Hepatocyte (in vitro differentiated cells): ENCODE measurements at regions not wholly inside any gene's neighbourhood (a gene's known extent, or its start where the extent isn't known, plus 50 kb on each side); places are given as distances from the start of the nearest gene placed in this dataset.

ENCODE experiments used
- DNase-seq: peaks from one replicate; pipeline ENCODE4 v3.0.0-alpha.2; 2016; ENCODE audit warnings: low spot score
- H2AFZ ChIP-seq: fragments of 200-600 bp; sonication (generic); 2 replicates; pipeline ENCODE4 v1.6.0; 2016; ENCODE audit warnings: antibody characterized with exemption, mild to moderate bottlenecking
- H3K27ac ChIP-seq: fragments of 200-600 bp; sonication (generic); 2 replicates; pipeline ENCODE4 v1.5.1; 2016; ENCODE audit warnings: mild to moderate bottlenecking
- H3K27me3 ChIP-seq: fragments of 200-600 bp; sonication (generic); 2 replicates; pipeline ENCODE4 v1.6.1; 2016
- H3K36me3 ChIP-seq: fragments of 200-600 bp; sonication (generic); replicated peaks from 2 replicates; pipeline ENCODE4 v1.5.1; 2016; ENCODE audit warnings: low read depth; ENCODE audit not compliant: insufficient read depth
- H3K4me1 ChIP-seq: fragments of 200-600 bp; sonication (generic); 2 replicates; pipeline ENCODE4 v1.5.1; 2016; ENCODE audit warnings: mild to moderate bottlenecking, moderate library complexity; ENCODE audit not compliant: insufficient read depth
- H3K4me2 ChIP-seq: fragments of 200-600 bp; sonication (generic); 2 replicates; pipeline ENCODE4 v1.6.0; 2016
- H3K4me3 ChIP-seq: fragments of 200-600 bp; sonication (generic); 2 replicates; pipeline ENCODE4 v1.5.1; 2016; ENCODE audit warnings: mild to moderate bottlenecking
- H3K79me2 ChIP-seq: fragments of 200-600 bp; sonication (generic); 2 replicates; pipeline ENCODE4 v1.6.0; 2017; ENCODE audit warnings: mild to moderate bottlenecking
- H3K9me2 ChIP-seq: fragments of 200-600 bp; sonication (generic); replicated peaks from 2 replicates; pipeline ENCODE4 v1.6.0; 2017; ENCODE audit warnings: mild to moderate bottlenecking; ENCODE audit not compliant: insufficient read depth
- H3K9me3 ChIP-seq: fragments of 200-600 bp; sonication (generic); 2 replicates; pipeline ENCODE4 v1.5.1; 2016; ENCODE audit warnings: low read depth, mild to moderate bottlenecking
- H4K20me1 ChIP-seq: fragments of 200-600 bp; sonication (generic); 2 replicates; pipeline ENCODE4 v1.6.0; 2016; ENCODE audit warnings: mild to moderate bottlenecking; ENCODE audit not compliant: insufficient read depth, poor library complexity, severe bottlenecking
- EZH2 ChIP-seq: fragments of 200-600 bp; sonication (generic); IDR thresholded peaks from 2 replicates; pipeline ENCODE4 v1.6.1; 2016; ENCODE audit warnings: antibody characterized with exemption, mild to moderate bottlenecking, borderline replicate concordance
- EZH2phosphoT487 ChIP-seq: fragments of 200-600 bp; sonication (generic); IDR thresholded peaks from one replicate; pipeline ENCODE4 v1.6.1; 2018; ENCODE audit warnings: antibody characterized with exemption, mild to moderate bottlenecking, low read depth, moderate library complexity; ENCODE audit not compliant: unreplicated experiment, severe bottlenecking
- WGBS: methylation state at CpG from one replicate; pipeline ENCODE4 v1.1.6; 2016; ENCODE audit warnings: low lambda C conversion rate; ENCODE audit errors: missing lambda C conversion rate; 5-methylcytosine and 5-hydroxymethylcytosine counted together
- TF ChIP-seq, protein P1 (sequence below): fragments of 200-600 bp; sonication (generic); IDR thresholded peaks from 2 replicates; pipeline ENCODE4 v1.5.1; 2016; ENCODE audit warnings: antibody characterized with exemption, mild to moderate bottlenecking; ENCODE audit not compliant: poor library complexity

DNA sequence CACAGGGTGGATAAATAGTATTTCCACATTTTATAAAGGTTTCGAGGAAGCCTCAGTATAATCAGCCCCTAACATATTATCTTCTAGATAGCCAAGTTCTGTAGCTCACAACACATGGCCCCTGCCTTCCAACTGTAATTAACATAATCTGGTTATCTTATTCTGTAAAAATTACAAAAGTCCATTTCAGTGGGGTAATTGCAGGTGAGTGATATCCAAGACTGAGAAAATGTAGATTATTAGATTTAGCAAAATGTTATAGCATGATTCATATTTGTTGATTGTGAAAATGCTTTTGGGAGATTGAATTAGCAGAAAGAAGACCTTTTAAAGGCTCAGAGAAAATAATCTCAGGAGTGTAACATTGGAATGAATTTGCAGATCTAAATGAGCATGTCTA is 168.3 kb upstream of the GPC6 start:
- Histone ChIP-seq H4K20me1 (no peaks in the 10 kb centered on the region), H3K27me3 (no peaks in the 10 kb centered on the region), H3K36me3 (no peaks in the 10 kb centered on the region), H3K9me3 (no peaks in the 10 kb centered on the region), H3K4me1 (no peaks in the 10 kb centered on the region), H3K79me2 (no peaks in the 10 kb centered on the region), H2AFZ (no peak overlapping the region), H3K4me2 (no peak overlapping the region), H3K27ac (no peak overlapping the region), H3K4me3 (no peak overlapping the region), H3K9me2 (no peaks in the 10 kb centered on the region)
- no peak for DNase-seq
- TF ChIP-seq, protein P1, sequence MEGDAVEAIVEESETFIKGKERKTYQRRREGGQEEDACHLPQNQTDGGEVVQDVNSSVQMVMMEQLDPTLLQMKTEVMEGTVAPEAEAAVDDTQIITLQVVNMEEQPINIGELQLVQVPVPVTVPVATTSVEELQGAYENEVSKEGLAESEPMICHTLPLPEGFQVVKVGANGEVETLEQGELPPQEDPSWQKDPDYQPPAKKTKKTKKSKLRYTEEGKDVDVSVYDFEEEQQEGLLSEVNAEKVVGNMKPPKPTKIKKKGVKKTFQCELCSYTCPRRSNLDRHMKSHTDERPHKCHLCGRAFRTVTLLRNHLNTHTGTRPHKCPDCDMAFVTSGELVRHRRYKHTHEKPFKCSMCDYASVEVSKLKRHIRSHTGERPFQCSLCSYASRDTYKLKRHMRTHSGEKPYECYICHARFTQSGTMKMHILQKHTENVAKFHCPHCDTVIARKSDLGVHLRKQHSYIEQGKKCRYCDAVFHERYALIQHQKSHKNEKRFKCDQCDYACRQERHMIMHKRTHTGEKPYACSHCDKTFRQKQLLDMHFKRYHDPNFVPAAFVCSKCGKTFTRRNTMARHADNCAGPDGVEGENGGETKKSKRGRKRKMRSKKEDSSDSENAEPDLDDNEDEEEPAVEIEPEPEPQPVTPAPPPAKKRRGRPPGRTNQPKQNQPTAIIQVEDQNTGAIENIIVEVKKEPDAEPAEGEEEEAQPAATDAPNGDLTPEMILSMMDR: no peak
- TF ChIP-seq EZH2phosphoT487: no peak
- TF ChIP-seq EZH2: no peak
- WGBS: 88% methylated on average over 1 of the region's 1 CpG

DNA sequence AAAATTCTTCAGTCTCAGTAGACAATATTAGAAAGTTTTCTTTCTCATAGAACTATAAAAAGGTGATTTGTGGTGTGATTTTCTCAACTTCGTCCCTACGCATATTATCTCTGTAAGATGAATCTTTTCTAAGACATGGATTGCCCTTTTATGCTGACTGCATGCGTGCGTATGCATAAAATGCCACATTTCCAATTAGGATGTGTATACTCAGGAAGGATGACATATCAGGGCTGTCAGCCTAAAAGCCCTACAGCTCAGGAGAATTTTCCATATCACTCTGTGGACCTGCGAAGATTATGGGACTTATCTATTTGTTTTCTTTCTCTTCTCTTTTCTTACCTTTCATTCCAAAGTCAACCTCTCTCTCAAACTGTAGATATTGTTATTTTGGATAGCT is 166.5 kb upstream of the GPC6 start:
- no peak for DNase-seq
- Histone ChIP-seq H3K27me3 (no peaks in the 10 kb centered on the region), H3K36me3 (no peaks in the 10 kb centered on the region), H3K27ac (no peak overlapping the region), H3K9me3 (no peaks in the 10 kb centered on the region), H3K9me2 (no peaks in the 10 kb centered on the region), H4K20me1 (no peaks in the 10 kb centered on the region), H3K4me2 (no peak overlapping the region), H3K4me1 (no peaks in the 10 kb centered on the region), H3K4me3 (no peak overlapping the region), H3K79me2 (no peaks in the 10 kb centered on the region), H2AFZ (no peak overlapping the region)
- TF ChIP-seq, protein P1: no peak
- TF ChIP-seq EZH2phosphoT487: no peak
- TF ChIP-seq EZH2: no peak
- WGBS: 88% methylated on average over 5 of the region's 5 CpGs

DNA sequence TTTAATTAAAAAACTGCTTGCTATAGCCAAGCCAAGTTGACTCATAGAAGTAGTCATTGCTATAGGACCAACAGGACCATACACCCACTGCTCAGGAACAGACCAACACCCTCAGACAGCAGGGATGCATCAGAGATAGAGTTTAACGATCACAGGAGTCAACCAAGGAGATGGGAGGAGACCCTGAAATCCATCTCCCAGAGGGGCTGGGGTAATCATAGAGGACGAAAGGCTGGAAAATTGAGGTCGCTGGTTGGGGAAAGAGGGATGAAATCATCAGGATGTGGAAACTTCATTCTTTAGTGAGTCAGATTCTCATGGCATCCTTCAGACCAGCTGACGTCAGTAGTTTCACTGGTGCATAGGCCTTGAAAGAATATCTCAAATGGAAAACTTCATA is 160.4 kb upstream of the GPC6 start:
- Histone ChIP-seq H3K27me3 (no peaks in the 10 kb centered on the region), H3K4me3 (no peak overlapping the region), H3K36me3 (no peaks in the 10 kb centered on the region), H3K27ac (no peak overlapping the region), H3K4me1 (no peaks in the 10 kb centered on the region), H3K79me2 (no peaks in the 10 kb centered on the region), H4K20me1 (no peaks in the 10 kb centered on the region), H2AFZ (no peak overlapping the region), H3K9me2 (no peaks in the 10 kb centered on the region), H3K4me2 (no peak overlapping the region), H3K9me3 (no peaks in the 10 kb centered on the region)
- WGBS: 85% methylated on average over 4 of the region's 4 CpGs
- TF ChIP-seq, protein P1: no peak
- no peak for TF ChIP-seq EZH2
- no peak for TF ChIP-seq EZH2phosphoT487
- peak; percentile 16 for DNase-seq

DNA sequence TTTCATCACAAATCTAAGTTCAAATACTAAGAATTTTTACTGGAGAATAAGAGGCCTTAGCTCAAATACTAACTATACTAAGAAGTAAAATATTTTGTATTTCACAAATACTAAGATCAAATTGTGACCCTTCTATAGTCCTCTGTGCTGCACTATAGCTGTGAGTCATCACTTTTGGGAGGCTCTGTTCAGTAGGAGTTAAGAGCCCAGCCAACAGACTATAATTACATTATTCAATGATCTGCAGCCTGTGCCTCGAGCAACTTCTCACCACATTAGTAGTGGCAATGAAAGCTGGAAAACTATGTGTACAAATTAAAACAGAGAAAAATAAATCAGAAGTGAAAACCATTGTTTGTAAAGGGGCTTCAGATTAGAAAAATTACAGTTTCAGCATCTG is 147.3 kb upstream of the GPC6 start:
- no peaks in the 10 kb centered on the region for H4K20me1 ChIP-seq
- H2AFZ ChIP-seq: no peak overlapping the region
- H3K4me3 ChIP-seq: no peak overlapping the region
- H3K9me3 ChIP-seq: no peaks in the 10 kb centered on the region
- peaks cover 9% of the 10 kb centered on the region for H3K4me1 ChIP-seq
- DNase-seq: no peak
- WGBS: 78% methylated on average over 1 of the region's 1 CpG
- no peak overlapping the region for H3K27ac ChIP-seq
- H3K27me3 ChIP-seq: no peaks in the 10 kb centered on the region
- TF ChIP-seq EZH2phosphoT487 (no peak), EZH2 (no peak)
- TF ChIP-seq, protein P1: no peak
- no peak overlapping the region for H3K4me2 ChIP-seq
- no peaks in the 10 kb centered on the region for H3K9me2 ChIP-seq
- H3K79me2 ChIP-seq: no peaks in the 10 kb centered on the region
- H3K36me3 ChIP-seq: no peaks in the 10 kb centered on the region
